GM18867 (cell line): ENCODE measurements at regions not wholly inside any gene's neighbourhood (a gene's known extent, or its start where the extent isn't known, plus 50 kb on each side); places are given as distances from the start of the nearest gene placed in this dataset.
"Not testable (repeated sequence)": the region's sequence is repeated elsewhere in the genome, so short reads cannot be mapped to it uniquely, and the experiment has no call there.

Source experiments
- ATAC-seq: cut with Tn5 transposase; IDR thresholded peaks from one replicate; pipeline ENCODE4 v1.9.1; 2021; ENCODE audit warnings: mild to moderate bottlenecking, moderate library complexity; ENCODE audit not compliant: unreplicated experiment

DNA sequence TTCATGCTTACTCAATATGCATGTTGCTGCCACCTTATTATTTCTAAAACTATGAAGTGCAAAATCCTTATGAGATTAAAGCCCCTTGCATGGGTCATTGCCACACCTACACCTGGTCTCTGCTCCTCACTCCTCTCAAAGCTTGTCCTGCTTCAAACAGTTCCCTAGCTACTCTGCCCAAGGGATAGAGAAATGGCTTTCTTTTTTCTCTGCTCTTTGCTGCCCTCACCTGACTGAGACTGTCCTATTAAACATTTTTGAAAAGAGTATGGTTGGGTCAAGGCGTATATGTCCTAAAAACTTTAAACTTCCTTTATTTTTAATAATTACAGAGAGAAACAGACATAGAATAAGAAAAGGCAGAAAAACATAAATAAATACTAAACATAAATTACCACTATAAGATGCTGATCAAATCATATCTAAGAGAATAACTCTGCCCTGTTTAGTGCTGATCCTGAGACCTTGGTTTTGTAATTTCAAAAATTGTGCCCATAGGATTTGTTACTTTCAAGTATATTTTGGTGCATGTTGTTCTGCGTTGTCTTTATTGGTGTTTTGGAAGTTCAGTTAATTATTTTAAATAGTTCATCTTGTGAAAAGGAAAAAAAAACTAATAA is 704.9 kb upstream of the PABPC4L start:
- ATAC-seq: no peak

DNA sequence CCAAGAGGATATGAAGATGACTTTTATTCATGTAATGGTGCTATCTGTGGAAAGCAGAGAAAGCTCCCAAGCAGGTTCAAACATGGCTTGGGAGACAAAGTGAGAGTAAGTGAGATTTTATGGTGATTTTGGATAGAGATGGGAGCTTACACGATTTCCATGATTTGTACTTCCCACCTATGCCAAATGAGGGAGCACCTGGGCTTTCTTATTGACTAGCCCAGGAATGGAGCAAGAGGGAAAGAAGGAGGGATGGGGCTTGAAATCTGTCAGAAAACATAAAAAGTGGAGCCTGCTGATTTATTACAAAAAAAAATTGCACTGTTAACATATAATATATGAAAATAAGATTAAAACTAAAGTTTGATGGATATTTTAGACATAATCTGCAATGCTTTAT is 703.5 kb upstream of the PABPC4L start:
- ATAC-seq: no peak

DNA sequence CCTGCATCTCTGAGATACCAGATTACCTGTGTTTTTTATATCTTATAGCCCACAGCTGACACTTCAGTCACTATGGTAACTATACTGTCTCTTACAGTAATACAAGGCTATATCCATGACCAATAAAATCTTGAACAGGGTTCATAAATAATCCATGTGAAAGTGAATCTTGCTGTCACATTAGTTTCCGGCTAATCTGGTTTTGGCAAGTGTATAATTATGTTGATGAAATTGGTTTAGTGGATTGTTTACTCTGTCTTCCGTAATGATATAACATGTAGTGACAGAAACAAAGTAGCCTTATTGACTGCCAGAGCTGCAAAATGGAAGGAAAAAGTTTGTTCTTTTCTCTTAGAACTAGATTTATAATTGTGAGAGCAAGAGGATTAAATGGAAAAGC is 686.6 kb upstream of the PABPC4L start:
- no peak for ATAC-seq

DNA sequence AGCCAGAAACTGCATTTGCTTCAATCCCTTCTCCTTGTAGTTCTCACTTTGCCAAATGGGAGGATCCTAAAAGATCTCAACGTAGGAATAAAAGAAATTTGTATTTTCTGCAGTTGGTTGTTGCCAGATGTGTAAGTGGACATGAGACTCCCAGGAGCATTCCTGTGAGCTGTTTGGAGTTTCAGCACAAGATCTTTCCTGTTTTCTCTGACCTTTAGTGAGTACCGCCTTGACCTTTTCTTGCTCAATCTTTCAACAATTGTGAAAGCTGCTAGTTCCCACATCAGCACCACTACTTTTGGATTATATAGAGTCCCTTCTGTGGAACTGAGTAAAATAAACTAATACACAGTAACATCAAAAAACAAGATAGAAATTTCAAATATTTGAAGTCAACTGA is 683.8 kb upstream of the PABPC4L start:
- no peak for ATAC-seq

DNA sequence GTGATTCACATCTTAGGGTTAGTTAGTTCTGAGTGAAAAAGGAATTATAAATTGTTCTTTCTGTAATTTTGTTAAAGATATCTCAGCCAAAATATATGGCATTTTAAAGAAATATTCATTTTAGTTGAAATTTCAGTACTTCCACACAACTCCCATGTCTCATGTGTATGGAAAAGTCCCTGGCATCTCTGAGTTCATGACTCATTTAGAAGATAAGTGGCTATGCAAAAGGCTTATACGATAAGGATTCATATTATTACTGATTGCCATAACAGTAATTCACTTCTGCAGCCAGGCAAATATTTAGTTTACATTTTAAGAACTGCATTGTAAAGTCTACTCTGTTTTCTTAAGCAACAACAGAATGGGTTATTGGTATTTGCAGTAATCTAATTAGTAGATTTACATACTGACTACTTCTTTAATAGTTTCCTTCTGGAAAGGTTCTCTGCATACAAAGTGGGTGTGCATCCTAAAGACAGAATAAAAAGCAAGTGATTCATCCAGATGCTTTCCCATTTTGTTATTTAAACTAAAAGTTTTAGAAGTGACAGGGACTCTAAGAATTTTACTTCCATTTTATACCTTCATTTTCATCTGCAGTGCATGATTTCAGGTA is 682.4 kb upstream of the PABPC4L start:
- no peak for ATAC-seq

DNA sequence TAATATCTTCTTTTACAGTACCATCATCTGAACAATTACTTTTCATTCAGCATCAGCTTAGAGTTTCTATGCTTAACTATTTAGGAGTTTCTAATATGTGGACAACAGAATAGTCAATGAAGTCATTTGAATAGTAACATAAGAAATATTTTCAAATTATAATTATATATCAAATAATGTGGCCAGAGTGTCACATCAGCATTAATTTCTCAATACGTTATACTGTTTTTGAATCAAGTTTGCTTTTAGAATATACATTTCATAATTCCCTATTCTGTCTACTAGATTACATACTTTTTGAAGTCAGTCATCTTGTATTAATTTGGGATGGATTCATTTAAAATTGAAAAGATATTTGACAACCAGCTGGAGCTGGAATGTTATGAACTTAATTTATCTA is 677.4 kb upstream of the PABPC4L start:
- ATAC-seq: no peak

DNA sequence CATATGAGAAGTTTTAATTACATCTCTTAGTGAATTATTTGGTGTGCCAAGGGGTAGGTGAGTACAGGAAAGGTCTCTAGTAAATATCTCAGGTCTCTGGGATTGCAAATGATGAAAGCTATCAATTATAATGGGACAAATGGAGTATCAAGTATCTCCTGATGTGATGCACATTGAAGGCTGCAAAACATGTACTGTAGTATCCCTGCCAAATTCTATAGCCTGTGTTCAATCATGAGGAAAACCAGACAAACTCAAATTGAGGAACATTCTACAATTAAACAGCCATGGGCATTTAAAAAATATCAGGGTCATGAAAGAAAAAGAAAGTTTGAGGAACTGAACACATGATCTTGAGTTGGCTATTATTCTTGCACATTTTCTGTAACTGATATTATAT is 665.4 kb upstream of the PABPC4L start:
- no peak for ATAC-seq

DNA sequence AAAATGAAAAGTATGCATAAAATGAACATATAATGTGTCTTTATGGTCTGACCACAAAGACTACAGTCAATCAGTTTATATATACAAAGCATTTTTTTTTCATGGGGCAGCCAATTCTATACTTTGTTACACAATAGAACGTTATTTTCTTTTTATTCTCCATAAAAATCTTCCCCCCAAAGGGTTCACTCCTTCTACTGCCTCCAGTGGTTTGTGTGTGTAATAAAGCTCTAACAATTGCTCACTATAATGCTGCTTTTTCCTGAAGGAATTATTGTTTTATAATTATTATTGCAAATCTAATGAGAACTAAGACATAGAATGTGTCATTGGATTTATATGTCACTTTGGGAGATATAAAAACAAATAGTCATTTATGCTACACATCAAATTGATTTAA is 664.1 kb upstream of the PABPC4L start:
- no peak for ATAC-seq

DNA sequence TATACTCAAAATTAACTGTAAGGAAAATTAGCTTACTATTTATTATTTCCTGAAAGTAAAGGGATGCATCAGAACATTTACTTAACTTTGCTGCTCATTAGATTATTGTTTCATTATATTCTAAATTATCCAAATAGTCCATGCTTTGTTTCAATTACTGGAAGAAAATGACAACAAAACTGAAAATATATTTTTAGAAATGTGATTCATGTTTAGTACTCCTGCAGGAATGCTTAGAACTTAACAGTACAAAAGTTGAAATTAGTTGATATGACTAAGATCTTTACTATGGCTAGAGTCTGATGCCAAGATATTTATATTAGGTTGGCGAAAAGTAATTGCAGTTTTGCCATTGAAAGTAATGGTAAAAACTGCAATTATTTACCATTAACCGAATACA is 660.5 kb upstream of the PABPC4L start:
- ATAC-seq: no peak

DNA sequence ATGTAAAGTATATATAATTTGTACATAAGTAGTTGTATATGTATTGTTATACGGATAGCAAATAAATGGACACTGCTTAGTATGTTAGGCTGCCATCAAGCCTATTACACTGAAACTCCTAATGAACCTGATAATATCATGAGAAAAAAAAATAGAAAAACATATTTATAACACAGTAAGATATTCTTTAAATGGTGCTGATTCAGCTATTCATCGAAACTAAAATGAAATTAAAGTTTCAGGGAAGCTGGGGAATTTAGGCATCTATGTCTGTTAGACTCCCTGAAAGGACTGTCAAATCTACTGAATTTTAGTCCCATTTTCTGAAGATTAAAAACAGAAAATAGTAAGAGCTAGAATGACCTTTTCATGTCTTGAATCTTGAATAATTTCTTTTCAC is 647.1 kb upstream of the PABPC4L start:
- no peak for ATAC-seq

DNA sequence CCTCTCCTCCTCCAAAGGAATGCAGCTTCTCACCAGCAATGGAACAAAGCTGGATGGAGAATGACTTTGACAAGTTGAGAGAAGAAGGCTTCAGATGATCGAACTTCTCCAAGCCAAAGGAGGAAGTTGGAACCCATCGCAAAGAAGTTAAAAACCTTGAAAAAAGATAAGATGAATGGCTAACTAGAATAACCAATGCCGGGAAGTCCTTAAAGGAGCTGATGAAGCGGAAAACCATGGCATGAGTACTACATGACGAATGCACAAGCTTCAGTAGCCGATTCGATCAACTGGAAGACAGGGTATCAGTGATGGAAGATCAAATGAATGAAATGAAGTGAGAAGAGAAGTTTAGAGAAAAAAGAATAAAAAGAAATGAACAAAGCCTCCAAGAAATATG is 629.2 kb upstream of the PABPC4L start:
- ATAC-seq: not testable (repeated sequence)

DNA sequence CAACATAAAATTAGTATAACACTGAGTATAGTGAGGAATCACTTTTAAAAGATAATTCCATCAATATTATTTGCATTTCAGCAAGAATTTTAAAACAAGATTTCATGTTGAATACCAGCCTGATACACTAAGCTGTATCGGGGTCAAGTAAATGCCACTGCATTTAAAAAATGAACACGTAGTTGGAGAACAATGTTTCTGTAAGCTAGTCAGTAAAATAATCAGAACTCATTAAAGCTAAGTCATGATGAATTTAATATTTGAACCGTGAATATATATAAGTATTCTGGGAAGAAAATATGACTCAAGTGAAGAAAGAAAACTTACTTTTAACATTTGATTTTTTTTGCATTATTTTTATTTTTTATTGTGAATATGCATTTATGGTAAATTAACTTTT is 611.0 kb upstream of the PABPC4L start:
- no peak for ATAC-seq

DNA sequence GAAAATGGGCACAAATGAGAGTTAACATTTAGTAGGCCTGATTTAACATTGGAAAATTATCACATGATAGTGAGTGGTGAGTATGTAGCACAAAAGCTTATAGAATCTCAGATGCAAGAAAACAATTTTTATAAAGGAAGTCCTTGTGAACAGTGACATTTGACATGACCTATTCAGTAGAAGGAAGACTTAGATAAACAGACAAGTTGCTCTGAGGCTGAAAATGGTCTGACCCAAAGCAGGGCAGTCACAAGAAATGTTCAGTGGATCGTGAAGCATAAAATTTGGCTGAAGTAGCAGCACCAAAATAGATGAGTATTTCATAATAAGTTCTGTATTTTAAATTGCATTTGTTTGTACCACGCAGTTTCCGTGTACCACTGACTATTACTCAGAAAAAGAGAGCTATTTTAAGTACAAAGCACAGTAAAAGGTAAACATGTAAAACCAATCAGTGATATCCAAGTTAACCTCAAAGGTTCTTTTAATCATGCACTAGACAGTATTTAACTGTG is 605.7 kb upstream of the PABPC4L start:
- ATAC-seq: no peak

DNA sequence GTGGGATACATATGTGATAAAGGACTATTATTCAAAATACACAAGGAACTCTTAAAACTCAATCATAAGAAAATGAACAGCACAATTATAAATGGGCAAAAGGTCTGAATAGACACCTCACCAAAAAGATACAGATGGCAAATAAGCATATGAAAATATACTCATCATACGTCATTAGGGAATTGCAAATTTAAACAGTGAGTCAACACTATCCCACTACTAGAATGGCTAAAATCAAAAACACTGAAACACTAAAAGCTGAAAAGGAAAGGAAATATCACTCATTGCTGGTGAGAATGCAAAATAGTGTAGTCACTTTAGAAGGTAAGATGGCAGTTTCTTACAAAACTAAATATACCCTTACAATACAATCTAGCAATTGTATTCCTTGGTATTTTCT is 597.0 kb upstream of the PABPC4L start:
- ATAC-seq: no peak

DNA sequence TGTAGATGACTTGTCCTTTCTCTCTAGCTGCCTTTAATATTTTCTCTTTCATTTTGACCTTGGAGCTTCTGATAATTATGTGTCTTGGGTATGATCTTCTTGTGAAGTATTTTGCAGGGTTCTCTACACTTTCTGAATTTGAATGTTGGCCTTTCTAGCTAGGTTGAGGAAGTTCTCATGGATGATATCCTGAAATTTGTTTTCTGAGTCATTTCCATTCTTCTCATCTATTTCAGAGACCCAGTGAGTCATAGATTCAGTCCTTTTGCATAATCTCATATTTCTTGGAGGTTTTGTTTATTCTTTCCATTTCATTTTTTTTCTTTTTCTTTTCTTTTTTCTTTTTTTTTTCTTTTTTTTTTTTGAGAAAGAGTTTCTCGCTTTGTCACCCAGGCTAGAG is 585.7 kb upstream of the PABPC4L start:
- no peak for ATAC-seq

DNA sequence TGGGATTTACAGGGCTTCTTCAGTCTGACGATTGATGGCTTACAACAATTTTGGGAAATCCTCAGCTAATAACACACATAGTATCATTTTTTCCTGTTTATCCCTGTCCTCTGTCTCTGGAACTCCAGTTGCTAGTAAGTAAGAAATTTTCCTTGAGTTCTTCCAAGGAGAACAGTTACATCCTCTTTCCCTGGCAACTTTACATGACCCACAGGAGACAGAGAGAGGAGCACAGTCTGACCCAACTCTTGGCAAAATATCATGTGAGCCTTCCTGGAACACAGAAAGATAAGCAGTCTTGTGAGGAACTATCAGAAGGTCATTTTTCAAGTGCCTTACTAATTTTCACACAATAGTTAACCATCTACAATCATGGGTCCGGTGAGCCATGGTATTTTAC is 578.7 kb upstream of the PABPC4L start:
- ATAC-seq: no peak

DNA sequence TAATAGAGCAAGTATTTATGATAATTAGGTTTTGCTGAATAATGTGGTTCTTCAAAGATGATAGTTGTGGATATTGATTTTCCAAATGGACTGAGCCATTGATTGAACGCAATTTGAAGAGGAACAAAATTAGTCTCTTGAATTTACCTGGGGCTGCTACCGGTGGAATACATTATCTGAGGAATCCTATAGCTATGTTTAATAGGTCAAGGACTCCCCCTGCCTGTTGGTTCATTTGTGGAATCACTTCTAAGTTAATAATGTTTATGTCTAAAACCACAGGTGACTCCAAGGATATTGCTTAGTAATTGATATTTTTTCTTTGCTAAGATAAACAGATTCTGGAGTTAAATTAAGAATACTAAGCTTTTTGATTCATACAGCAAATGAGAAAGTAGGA is 576.0 kb upstream of the PABPC4L start:
- no peak for ATAC-seq

DNA sequence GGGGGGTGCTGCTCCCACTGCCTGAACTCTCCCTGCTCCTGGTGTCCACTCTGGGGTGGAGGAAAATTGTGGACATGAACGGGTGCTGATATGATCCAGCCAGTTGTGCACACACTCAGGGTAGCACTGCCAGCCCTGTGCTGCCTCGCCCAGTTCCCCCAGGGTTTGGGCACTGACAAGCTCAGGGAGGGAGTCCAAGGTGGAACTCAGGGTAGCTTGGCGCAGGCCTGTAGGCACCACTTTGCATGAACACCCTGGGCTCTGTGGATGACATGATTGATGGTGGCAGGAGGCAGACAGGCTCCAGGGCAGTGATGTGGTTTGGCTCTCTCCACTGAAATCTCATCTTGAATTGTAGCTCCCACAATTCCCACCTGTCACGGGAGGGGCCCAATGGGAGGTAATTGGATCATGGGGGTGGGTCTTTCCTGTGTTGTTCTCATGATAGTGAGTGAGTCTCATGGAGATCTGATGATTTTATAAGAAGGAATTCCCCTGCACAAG is 572.0 kb upstream of the PABPC4L start:
- ATAC-seq: no peak

DNA sequence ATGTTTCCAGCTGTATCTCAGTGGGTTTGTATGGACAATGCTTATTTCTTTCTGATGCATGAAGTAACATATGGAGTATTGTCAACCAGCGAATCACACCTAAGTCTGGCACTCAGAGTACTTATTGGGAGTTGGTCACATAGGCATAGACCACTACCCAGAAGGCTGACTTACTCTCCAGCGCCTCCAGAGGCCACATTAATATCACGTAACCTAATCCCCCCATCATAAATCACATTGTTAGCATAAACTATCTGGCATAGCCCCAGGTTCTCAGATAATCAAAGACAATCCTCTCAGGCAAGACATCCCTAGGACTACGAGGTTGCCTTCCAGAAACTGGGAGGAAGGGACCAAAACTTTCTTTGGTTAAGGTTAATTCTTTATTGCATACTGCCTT is 560.5 kb upstream of the PABPC4L start:
- ATAC-seq: no peak

DNA sequence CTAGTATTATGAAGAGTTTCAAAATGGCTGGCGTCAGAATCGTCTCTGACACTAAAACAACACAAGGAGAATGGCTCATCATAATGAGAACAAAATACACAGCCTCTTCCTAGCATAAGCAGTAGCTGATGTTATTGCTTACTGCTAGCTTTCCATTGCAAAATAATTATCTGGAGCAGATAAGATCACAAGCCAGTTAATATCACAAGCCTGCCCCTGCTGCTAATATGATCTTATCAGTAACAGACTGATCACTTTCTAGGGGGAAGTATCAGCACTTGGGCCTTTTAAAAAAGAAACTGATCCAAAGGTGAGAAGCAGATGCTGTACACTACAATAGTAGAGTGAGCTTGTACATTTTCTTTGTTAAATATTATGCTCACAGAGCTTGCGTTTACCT is 554.8 kb upstream of the PABPC4L start:
- no peak for ATAC-seq

DNA sequence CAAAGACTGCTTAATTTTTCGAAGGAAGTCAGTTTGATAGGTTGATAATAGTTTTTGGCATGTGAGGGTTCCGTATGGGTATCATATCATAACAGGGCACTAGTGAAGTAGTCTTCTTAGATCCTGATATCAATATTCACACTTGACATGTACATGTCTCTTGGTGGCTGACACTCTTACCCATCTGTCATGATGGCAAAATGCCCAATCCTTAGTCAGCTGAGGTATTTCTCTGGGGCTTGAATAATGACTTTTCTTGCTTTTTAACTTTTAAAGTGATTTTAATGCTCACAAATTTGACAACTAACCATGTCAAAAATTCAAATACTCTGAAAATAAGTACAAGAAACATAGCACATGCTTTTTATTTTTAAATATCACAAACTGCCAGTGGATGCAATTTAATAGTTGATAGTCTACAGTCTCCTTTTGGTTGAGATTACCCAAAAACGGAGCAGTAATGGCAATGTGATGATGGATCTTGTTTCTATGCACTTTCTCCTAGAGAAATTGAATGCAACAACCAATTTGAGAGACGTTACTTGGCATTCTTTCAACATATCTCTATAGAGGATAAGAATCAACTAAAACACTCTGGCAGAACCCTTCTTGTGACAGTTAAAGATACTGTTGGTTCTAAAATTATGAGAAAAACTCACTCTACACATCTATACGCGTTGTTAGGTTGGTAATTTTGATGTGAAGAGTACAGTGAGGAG is 552.9 kb upstream of the PABPC4L start:
- ATAC-seq: no peak

DNA sequence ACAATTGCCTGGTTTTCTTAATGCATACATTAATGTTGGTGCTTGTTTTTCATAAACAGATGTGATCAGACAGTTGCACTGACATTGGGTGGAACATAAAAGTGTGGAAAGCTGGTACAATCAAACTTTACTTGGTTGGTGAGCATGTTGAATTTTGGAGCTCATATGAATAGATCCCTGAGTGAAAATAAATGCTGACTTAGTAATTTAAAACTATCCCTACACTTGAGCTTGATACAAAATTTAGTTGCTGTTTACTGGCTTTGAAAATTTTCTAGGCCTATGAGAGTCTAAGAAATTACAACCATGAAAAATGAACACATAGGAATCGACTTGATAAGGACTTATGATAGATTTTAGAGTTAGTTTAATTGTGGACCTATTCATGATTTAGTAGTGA is 551.8 kb upstream of the PABPC4L start:
- no peak for ATAC-seq
